Activated T-helper 1 cell treated with anti-CD3 and anti-CD28 coated beads, Interleukin-12 subunit alpha, Interleukin-12 subunit beta, Interleukin-2, Interleukin-4 antibody, amounts not matched to agents 30 ng/mL and 10 ng/mL and 1 ng/mL, durations not matched to agents 14 hours and 24 hours and 36 hours (primary cell): ENCODE measurements at regions not wholly inside any gene's neighbourhood (a gene's known extent, or its start where the extent isn't known, plus 50 kb on each side); places are given as distances from the start of the nearest gene placed in this dataset.

Experiments used
- DNase-seq: peaks from one replicate; pipeline ENCODE4 v3.0.0; 2021; ENCODE audit warnings: low spot score
- H3K27ac Mint-ChIP-seq: one replicate; pipeline ENCODE4 v1.8.0; 2021; ENCODE audit warnings: mild to moderate bottlenecking, mixed read lengths
- H3K27me3 Mint-ChIP-seq: one replicate; pipeline ENCODE4 v1.8.0; 2022; ENCODE audit warnings: mild to moderate bottlenecking, moderate library complexity, mixed read lengths; ENCODE audit not compliant: insufficient read depth
- H3K36me3 Mint-ChIP-seq: one replicate; pipeline ENCODE4 v1.8.0; 2021; ENCODE audit warnings: low read depth, mixed read lengths
- H3K4me1 Mint-ChIP-seq: one replicate; pipeline ENCODE4 v1.8.0; 2021; ENCODE audit warnings: low read depth, mixed read lengths
- H3K4me3 Mint-ChIP-seq: one replicate; pipeline ENCODE4 v1.8.0; 2021; ENCODE audit warnings: mild to moderate bottlenecking, moderate library complexity, mixed read lengths
- H3K9me3 Mint-ChIP-seq: one replicate; pipeline ENCODE4 v1.8.0; 2021; ENCODE audit warnings: mixed read lengths
- intact Hi-C: fragments of 100-400 bp; cut with micrococcal nuclease; formaldehyde crosslinking; loops from one replicate; pipeline ENCODE4 v1.15.1; 2024

GRCh38 chr7:93013446-93014061, 104.2 kb downstream of the SAMD9 start:
- H3K27ac Mint-ChIP-seq: no peak overlapping the region
- peaks cover 27% of the 10 kb centered on the region for H3K4me1 Mint-ChIP-seq
- peaks cover 11% of the 10 kb centered on the region for H3K27me3 Mint-ChIP-seq
- DNase-seq: no peak
- no peak overlapping the region for H3K4me3 Mint-ChIP-seq
- intact Hi-C loops: no loop called here
- H3K36me3 Mint-ChIP-seq: peaks cover 4% of the 10 kb centered on the region
- H3K9me3 Mint-ChIP-seq: peaks cover 4% of the 10 kb centered on the region

GRCh38 chr7:93011351-93012294, 106.2 kb downstream of the SAMD9 start:
- Mint-ChIP-seq H3K27ac (no peak overlapping the region), H3K36me3 (peaks cover 4% of the 10 kb centered on the region), H3K27me3 (peaks cover 11% of the 10 kb centered on the region), H3K9me3 (peaks cover 4% of the 10 kb centered on the region), H3K4me1 (peaks cover 16% of the 10 kb centered on the region), H3K4me3 (no peak overlapping the region)
- intact Hi-C loops: no loop called here
- DNase-seq: no peak

DNA sequence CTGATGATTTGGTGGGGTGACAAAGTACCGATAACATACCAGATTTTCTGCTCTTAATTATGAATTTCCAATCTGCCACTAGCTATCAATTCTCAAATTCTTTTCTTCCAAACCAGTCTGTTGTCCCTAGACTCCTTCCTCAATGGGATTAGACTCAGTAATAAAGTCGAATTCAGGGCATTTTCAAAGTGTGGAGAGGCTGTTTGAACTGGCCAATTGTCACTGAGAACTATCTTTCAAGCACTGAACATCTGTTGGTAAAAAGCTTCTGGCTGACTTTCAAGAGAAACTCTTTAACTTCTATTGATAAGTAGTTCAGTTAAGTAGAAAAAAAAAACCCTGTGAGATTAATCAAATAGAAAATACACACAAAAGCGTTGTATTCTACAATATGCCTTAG, 108.9 kb downstream of the SAMD9 start:
- Mint-ChIP-seq H3K9me3 (peaks cover 9% of the 10 kb centered on the region), H3K4me3 (no peak overlapping the region), H3K27ac (no peak overlapping the region), H3K27me3 (peaks cover 14% of the 10 kb centered on the region), H3K36me3 (peaks cover 4% of the 10 kb centered on the region), H3K4me1 (no peaks in the 10 kb centered on the region)
- intact Hi-C loops: no loop called here
- no peak for DNase-seq

DNA sequence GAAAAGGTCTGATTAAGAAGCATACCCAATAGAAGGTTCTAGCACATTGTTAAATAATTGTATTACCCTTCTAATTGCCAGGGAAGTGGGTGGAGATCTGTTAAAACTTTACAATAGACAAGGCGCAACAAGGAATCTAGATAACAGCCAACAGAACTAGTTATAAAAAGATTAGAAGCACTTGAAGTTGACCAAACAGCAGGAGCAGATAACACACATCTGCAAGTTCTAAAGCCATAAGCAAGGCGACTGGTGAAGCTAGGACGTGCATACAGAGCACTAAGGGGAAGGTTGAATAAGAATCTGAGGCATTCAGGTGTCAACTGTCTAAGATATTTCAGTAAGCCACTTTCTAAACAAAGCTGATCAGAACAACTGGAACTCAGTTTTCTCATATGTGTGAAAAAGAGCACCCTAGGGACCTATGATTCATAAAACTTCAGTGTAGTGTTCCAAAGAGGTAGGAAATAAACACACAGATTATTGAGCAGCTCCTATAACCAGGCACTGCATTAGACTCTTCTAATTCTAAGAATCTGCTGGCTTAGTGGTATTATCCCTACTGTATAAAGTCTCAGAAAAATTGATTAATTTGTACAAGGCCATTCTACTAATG, 111.2 kb downstream of the SAMD9 start:
- Mint-ChIP-seq H3K36me3 (peaks cover 4% of the 10 kb centered on the region), H3K4me1 (no peaks in the 10 kb centered on the region), H3K27ac (no peak overlapping the region), H3K27me3 (peaks cover 14% of the 10 kb centered on the region), H3K9me3 (peaks cover 10% of the 10 kb centered on the region), H3K4me3 (no peak overlapping the region)
- intact Hi-C loops: no loop called here
- no peak for DNase-seq

- peaks cover 4% of the 10 kb centered on the region for H3K36me3 Mint-ChIP-seq
- no peaks in the 10 kb centered on the region for H3K4me1 Mint-ChIP-seq
- intact Hi-C loops: no loop called here
- H3K9me3 Mint-ChIP-seq: peaks cover 10% of the 10 kb centered on the region
- H3K27ac Mint-ChIP-seq: no peak overlapping the region
- no peak overlapping the region for H3K4me3 Mint-ChIP-seq
- no peak for DNase-seq
- peaks cover 12% of the 10 kb centered on the region for H3K27me3 Mint-ChIP-seq
Observed at GRCh38 chr7:93004906-93005305, 112.9 kb downstream of the SAMD9 start.

DNA sequence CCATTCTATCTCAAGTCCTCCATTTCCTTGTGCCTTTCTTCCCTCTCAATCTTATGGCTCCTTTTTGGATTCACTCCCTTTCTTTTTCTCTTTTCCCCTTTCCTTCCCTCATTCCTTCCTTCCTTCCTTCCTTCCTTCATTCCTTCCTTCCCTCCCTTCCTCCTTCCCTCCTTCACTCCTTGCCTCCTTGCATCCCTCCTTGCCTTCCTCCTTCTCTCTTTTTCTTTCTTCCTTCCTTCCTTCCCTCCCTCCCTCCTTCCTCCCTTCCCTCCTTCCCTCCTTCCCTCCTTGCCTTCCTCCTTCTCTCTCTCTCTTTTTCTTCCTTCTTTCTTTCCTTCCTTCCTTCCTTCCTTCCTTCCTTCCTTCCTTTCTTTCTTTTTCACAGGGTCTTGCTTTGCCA, 120.1 kb downstream of the SAMD9 start:
- Mint-ChIP-seq H3K4me3 (no peak overlapping the region), H3K27me3 (peaks cover 12% of the 10 kb centered on the region), H3K9me3 (no peaks in the 10 kb centered on the region), H3K27ac (no peak overlapping the region), H3K4me1 (no peaks in the 10 kb centered on the region), H3K36me3 (peaks cover 2% of the 10 kb centered on the region)
- intact Hi-C loops: no loop called here
- DNase-seq: no peak

DNA sequence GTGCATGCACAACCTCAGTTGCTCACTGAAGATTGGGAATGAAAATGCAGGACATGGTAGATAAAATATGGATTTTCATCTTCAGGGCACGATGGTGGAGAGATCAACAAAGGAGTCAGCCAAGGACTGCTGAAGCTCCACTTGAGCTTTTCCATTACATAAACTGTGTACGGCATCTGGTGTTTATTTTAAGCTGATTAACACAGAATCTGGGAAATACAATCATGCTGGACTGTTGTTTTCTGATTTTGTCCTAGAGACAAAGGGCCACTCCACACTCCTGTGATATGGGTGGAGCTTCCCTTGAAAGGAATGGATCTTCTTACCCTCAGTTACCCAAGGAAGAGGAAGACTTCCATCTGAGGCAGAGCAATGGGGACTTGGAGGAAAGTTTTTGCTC, 120.6 kb downstream of the SAMD9 start:
- no peak for DNase-seq
- no peak overlapping the region for H3K27ac Mint-ChIP-seq
- no peak overlapping the region for H3K4me3 Mint-ChIP-seq
- H3K4me1 Mint-ChIP-seq: no peaks in the 10 kb centered on the region
- no peaks in the 10 kb centered on the region for H3K9me3 Mint-ChIP-seq
- intact Hi-C loops: no loop called here
- peaks cover 12% of the 10 kb centered on the region for H3K27me3 Mint-ChIP-seq
- peaks cover 2% of the 10 kb centered on the region for H3K36me3 Mint-ChIP-seq

GRCh38 chr7:92994901-92995300, 122.9 kb downstream of the SAMD9 start:
- H3K4me1 Mint-ChIP-seq: no peaks in the 10 kb centered on the region
- peaks cover 12% of the 10 kb centered on the region for H3K27me3 Mint-ChIP-seq
- H3K36me3 Mint-ChIP-seq: peaks cover 2% of the 10 kb centered on the region
- no peaks in the 10 kb centered on the region for H3K9me3 Mint-ChIP-seq
- DNase-seq: no peak
- intact Hi-C loops: no loop called here
- no peak overlapping the region for H3K27ac Mint-ChIP-seq
- H3K4me3 Mint-ChIP-seq: no peak overlapping the region

DNA sequence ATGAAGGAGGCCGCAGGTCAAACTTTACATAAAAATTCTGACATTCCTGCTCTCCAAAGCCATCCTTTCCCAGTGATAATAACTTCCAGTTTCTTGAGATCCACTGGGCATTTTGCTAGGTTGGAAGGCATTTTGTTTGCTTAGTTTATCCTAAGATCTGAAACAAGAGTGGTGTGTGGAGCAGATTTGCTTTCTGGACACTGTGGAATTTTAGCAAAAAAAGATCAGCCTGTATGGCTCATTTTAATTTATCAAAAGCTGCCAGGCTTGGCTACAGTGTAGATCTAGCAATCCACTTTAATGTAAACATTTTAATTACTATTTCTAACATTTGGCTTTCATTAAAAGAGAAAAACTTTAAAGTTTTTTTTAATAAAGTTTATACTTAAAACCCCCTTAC, 124.8 kb downstream of the SAMD9 start:
- intact Hi-C loops: no loop called here
- no peak overlapping the region for H3K4me3 Mint-ChIP-seq
- peaks cover 6% of the 10 kb centered on the region for H3K4me1 Mint-ChIP-seq
- H3K27me3 Mint-ChIP-seq: peaks cover 1% of the 10 kb centered on the region
- DNase-seq: no peak
- H3K9me3 Mint-ChIP-seq: peaks cover 4% of the 10 kb centered on the region
- peaks cover 2% of the 10 kb centered on the region for H3K36me3 Mint-ChIP-seq
- no peak overlapping the region for H3K27ac Mint-ChIP-seq

- H3K27ac Mint-ChIP-seq: no peak overlapping the region
Observed at GRCh38 chr7:92992483-92992882, 125.3 kb downstream of the SAMD9 start.

GRCh38 chr7:92991190-92991589, 126.6 kb downstream of the SAMD9 start:
- H3K36me3 Mint-ChIP-seq: peaks cover 2% of the 10 kb centered on the region
- no peak overlapping the region for H3K4me3 Mint-ChIP-seq
- intact Hi-C loops: no loop called here
- H3K4me1 Mint-ChIP-seq: peaks cover 6% of the 10 kb centered on the region
- no peak for DNase-seq
- H3K9me3 Mint-ChIP-seq: peaks cover 15% of the 10 kb centered on the region
- no peak overlapping the region for H3K27ac Mint-ChIP-seq
- H3K27me3 Mint-ChIP-seq: peaks cover under 1% of the 10 kb centered on the region

More at GRCh38 chr7:92992483-92992882, 125.3 kb downstream of the SAMD9 start:
- peaks cover 1% of the 10 kb centered on the region for H3K27me3 Mint-ChIP-seq
- no peak for DNase-seq
- peaks cover 2% of the 10 kb centered on the region for H3K36me3 Mint-ChIP-seq
- H3K9me3 Mint-ChIP-seq: peaks cover 6% of the 10 kb centered on the region
- intact Hi-C loops: no loop called here
- H3K4me3 Mint-ChIP-seq: no peak overlapping the region
- H3K4me1 Mint-ChIP-seq: peaks cover 6% of the 10 kb centered on the region

GRCh38 chr7:92988941-92989545, 128.7 kb downstream of the SAMD9 start:
- H3K9me3 Mint-ChIP-seq: peaks cover 24% of the 10 kb centered on the region
- H3K36me3 Mint-ChIP-seq: peaks cover 4% of the 10 kb centered on the region
- no peak overlapping the region for H3K4me3 Mint-ChIP-seq
- no peak overlapping the region for H3K27ac Mint-ChIP-seq
- peaks cover under 1% of the 10 kb centered on the region for H3K27me3 Mint-ChIP-seq
- H3K4me1 Mint-ChIP-seq: peaks cover 6% of the 10 kb centered on the region
- no peak for DNase-seq
- intact Hi-C loops: no loop called here

DNA sequence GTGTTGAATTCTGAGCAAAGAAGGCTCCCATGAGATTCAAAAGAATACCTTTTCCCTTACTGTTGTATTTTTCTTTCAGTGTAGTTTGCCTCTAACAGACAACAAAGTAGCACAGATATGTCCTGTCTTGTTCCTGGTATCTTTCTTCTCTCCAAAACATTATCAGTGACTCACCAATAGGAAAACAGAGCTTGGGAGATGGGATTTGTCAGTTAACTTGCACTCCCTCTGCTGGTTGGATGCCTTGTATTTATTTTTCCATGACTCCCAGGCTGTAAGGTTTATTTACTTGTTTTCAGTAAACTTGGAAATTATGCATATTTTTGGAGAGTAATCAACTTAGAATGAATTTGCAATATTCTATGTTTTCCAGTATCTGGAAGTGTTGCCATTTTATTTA, 129.7 kb downstream of the SAMD9 start:
- peaks cover 27% of the 10 kb centered on the region for H3K9me3 Mint-ChIP-seq
- intact Hi-C loops: no loop called here
- H3K4me1 Mint-ChIP-seq: peaks cover 6% of the 10 kb centered on the region
- H3K36me3 Mint-ChIP-seq: peaks cover 6% of the 10 kb centered on the region
- no peak overlapping the region for H3K27ac Mint-ChIP-seq
- peaks cover 3% of the 10 kb centered on the region for H3K27me3 Mint-ChIP-seq
- DNase-seq: no peak
- H3K4me3 Mint-ChIP-seq: no peak overlapping the region
